Astrocyte of the cerebellum (primary cell): ENCODE measurements at regions not wholly inside any gene's neighbourhood (a gene's known extent, or its start where the extent isn't known, plus 50 kb on each side); places are given as distances from the start of the nearest gene placed in this dataset.

Experiments used
- DNase-seq: peaks from one replicate; pipeline ENCODE4 v3.0.0-alpha.2; 2011; ENCODE audit warnings: low read depth
- H3K4me3 ChIP-seq: 2 replicates; pipeline ENCODE4 v1.5.1; 2011; ENCODE audit warnings: mild to moderate bottlenecking, low read depth, low read length, moderate library complexity
- CTCF ChIP-seq: IDR thresholded peaks from 2 replicates; pipeline ENCODE4 v1.5.1; 2012; ENCODE audit warnings: low read length, low read depth, moderate library complexity, mild to moderate bottlenecking; ENCODE audit errors: missing control alignments
- in situ Hi-C: cut with HindIII; loops from 2 replicates; pipeline ENCODE4 v1.10.0; 2017; ENCODE audit warnings: low sequenced_read_pairs

GRCh38 chr2:228627510-228627909 lies 446.0 kb upstream of the SPHKAP start:
- TF ChIP-seq CTCF = no peak
- in situ Hi-C loops = no loop called here

DNA sequence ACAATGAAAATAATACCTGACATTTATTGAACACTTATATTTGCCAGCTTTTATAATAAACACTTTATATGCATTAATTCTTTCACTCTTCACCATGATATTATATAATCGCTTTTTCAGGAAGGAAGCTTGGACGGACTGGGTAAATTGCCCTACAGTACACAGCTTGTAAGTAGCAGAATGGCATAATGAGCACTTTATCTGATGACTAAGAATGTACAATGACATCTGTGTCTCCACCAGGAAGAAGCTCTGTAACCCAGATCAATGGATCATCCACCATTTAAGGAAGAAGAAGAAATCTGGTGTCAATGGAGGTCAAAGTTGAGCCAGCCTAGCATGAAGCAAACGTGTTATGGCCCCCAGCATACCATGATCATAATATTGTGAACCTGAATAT lies 444.0 kb upstream of the SPHKAP start:
- DNase-seq = no peak
- H3K4me3 ChIP-seq = no peak overlapping the region
- TF ChIP-seq CTCF = no peak
- in situ Hi-C loops = no loop called here

More at GRCh38 chr2:228627510-228627909, 446.0 kb upstream of the SPHKAP start:
- H3K4me3 ChIP-seq = no peak overlapping the region
- no peak for DNase-seq

DNA sequence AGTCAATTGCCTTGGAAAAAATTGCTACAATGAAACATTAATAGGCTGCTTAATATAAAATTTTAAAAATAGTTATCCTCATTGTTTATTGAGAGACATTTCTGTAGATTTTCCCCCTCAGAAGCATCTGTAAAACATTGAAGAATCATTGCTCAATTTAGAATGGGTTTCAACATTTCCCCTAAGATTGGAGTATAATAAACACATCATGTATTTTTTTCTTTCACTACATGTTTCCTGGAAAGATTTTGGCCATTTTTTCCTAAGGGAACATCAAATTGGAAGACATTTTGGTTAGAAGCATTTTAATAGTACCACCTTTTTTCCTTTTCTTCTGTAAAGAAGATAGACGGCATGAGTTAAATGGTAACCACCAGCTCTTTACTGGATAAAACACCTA lies 443.2 kb upstream of the SPHKAP start:
- H3K4me3 ChIP-seq = no peak overlapping the region
- TF ChIP-seq CTCF = no peak
- no peak for DNase-seq
- in situ Hi-C loops = no loop called here

DNA sequence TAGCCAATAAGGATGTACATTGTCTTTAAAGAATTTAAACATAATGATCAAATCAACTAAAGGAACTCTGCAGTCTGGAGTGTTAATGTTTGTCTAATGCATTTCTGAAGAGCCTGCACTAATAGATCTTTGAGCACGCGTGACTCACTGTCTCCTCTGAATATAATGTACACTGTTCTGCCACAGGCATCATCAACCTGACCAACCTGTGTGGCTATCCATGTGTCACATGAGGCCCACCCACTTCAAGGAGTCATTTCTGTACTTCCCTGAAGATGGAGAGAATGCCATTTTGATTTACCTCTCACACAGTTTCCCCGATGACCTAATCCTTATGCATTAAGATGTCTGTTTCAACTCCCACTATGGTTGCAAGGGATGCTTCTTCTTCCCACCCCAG lies 434.0 kb upstream of the SPHKAP start:
- no peak for DNase-seq
- no peak for TF ChIP-seq CTCF
- no peak overlapping the region for H3K4me3 ChIP-seq
- in situ Hi-C loops = no loop called here

DNA sequence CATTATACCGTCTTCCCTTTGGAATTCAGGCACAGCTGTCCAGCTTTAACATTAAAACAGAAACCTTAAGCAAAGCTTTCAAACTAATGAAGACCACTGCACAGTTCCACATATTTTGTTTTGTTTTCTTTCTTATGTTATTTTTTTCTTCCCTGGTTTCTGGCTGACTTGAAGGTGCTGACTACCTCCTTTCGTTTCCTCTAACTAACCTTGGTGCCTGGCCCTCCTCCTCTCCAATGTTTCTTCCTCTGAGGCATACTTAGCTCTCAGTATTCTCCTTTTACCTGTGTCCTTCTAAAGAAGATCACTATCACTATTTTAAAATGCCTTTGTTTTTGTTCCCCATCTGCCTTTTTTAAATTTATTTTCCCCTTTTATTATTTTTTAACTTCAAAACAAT lies 433.3 kb upstream of the SPHKAP start:
- H3K4me3 ChIP-seq = no peak overlapping the region
- no peak for DNase-seq
- no peak for TF ChIP-seq CTCF
- in situ Hi-C loops = no loop called here

DNA sequence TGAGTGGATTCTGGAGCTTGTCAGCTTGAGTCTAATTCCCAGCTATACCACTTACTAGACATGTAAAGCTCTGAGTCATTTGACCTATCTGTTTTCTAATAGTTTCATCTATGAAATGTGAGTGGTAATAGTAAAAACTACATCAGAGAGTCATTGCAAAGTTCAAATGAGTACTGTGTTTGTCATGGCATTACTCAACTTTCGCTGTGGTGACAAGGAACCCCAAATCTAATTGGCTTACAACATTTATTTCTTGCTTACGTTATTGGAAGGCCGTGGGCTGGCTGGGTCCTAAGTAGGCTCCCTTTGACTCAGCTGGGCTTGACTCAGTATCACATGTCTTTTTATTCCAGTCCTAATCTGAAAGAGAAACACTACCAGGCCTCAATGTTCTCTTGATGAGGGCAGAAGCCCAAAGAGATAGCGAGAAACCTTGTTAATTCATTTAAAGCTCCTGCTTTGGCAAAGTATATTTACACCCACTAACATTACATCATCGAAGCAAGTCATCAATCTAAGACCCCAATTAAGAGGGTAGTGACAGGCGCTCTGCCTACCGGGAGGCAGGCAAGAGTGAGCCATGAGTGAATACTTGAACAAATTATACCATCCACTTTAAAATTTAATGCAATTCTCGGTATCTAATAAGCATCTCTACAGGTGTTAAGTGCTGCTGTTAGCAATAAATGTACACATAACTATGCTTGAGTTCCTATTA lies 431.8 kb upstream of the SPHKAP start:
- no peak for TF ChIP-seq CTCF
- in situ Hi-C loops = no loop called here
- no peak for DNase-seq
- H3K4me3 ChIP-seq = no peak overlapping the region
